ENCODE measurements at regions not wholly inside any gene's neighbourhood (a gene's known extent, or its start where the extent isn't known, plus 50 kb on each side); places are given as distances from the start of the nearest gene placed in this dataset.

- Histone ChIP-seq H3K4me2 (ENCODE audit: low read length) (no peak overlapping the region), H3K79me2 (ENCODE audit: low read length) (no peaks in the 10 kb centered on the region), H4K20me1 (ENCODE audit: insufficient read depth, low read length) (no peaks in the 10 kb centered on the region), H3K27me3 (ENCODE audit: low read depth, low read length) (no peaks in the 10 kb centered on the region), H3K27ac (ENCODE audit: low read length) (no peak overlapping the region), H3K9me3 (ENCODE audit: insufficient read depth, low read length) (no peaks in the 10 kb centered on the region), H3K4me3 (ENCODE audit: low read length) (no peak overlapping the region), H3K4me1 (ENCODE audit: low read length) (no peaks in the 10 kb centered on the region), H3K36me3 (replicated peaks; ENCODE audit: low read depth, low read length) (no peaks in the 10 kb centered on the region), H3K9ac (ENCODE audit: low read length) (no peak overlapping the region), H2AFZ (ENCODE audit: low read depth, low read length) (no peak overlapping the region)
- no peak for TF ChIP-seq EZH2phosphoT487 (IDR thresholded peaks at IDR 0.05; ENCODE audit: low read depth)
- TF ChIP-seq, protein P1, sequence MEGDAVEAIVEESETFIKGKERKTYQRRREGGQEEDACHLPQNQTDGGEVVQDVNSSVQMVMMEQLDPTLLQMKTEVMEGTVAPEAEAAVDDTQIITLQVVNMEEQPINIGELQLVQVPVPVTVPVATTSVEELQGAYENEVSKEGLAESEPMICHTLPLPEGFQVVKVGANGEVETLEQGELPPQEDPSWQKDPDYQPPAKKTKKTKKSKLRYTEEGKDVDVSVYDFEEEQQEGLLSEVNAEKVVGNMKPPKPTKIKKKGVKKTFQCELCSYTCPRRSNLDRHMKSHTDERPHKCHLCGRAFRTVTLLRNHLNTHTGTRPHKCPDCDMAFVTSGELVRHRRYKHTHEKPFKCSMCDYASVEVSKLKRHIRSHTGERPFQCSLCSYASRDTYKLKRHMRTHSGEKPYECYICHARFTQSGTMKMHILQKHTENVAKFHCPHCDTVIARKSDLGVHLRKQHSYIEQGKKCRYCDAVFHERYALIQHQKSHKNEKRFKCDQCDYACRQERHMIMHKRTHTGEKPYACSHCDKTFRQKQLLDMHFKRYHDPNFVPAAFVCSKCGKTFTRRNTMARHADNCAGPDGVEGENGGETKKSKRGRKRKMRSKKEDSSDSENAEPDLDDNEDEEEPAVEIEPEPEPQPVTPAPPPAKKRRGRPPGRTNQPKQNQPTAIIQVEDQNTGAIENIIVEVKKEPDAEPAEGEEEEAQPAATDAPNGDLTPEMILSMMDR (IDR thresholded peaks at IDR 0.05; ENCODE audit: low read depth, low read length): no peak
These were observed 427.5 kb upstream of the MIS18BP1 start for GRCh38 chr14:45680531-45680930.

GRCh38 chr14:45679853-45680252 is 426.9 kb upstream of the MIS18BP1 start:
- Histone ChIP-seq H3K27me3 (ENCODE audit: low read depth, low read length) (no peaks in the 10 kb centered on the region), H4K20me1 (ENCODE audit: insufficient read depth, low read length) (no peaks in the 10 kb centered on the region), H3K36me3 (replicated peaks; ENCODE audit: low read depth, low read length) (no peaks in the 10 kb centered on the region), H3K27ac (ENCODE audit: low read length) (no peak overlapping the region), H2AFZ (ENCODE audit: low read depth, low read length) (no peak overlapping the region), H3K9ac (ENCODE audit: low read length) (no peak overlapping the region), H3K9me3 (ENCODE audit: insufficient read depth, low read length) (no peaks in the 10 kb centered on the region), H3K4me1 (ENCODE audit: low read length) (no peaks in the 10 kb centered on the region), H3K79me2 (ENCODE audit: low read length) (no peaks in the 10 kb centered on the region), H3K4me2 (ENCODE audit: low read length) (no peak overlapping the region), H3K4me3 (ENCODE audit: low read length) (no peak overlapping the region)
- no peak for TF ChIP-seq EZH2phosphoT487 (IDR thresholded peaks at IDR 0.05; ENCODE audit: low read depth)
- TF ChIP-seq, protein P1 (IDR thresholded peaks at IDR 0.05; ENCODE audit: low read depth, low read length): no peak

DNA sequence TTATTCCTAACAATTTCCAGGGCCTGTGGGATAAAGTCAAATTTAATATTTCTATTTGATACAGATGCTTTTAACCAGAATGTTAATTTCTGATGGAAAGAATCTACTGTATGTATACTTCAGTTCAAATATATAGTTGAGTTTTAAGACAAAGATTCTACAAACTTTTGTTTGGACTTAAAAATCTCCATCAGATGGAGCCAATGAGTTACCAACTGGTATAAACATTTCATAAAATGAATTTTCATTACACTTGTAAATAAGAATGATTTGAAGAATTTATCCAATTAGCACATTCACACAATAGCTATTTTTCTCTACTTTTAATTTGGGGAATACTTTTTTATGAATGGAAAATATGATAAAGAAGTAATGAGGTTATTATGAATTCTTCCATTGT is 425.2 kb upstream of the MIS18BP1 start:
- TF ChIP-seq EZH2phosphoT487 (IDR thresholded peaks at IDR 0.05; ENCODE audit: low read depth): no peak
- TF ChIP-seq, protein P1 (IDR thresholded peaks at IDR 0.05; ENCODE audit: low read depth, low read length): no peak; the same call in 1 of the 2 replicates
- Histone ChIP-seq H4K20me1 (ENCODE audit: insufficient read depth, low read length) (no peaks in the 10 kb centered on the region), H3K27ac (ENCODE audit: low read length) (no peak overlapping the region), H3K9me3 (ENCODE audit: insufficient read depth, low read length) (no peaks in the 10 kb centered on the region), H3K4me2 (ENCODE audit: low read length) (no peak overlapping the region), H3K36me3 (replicated peaks; ENCODE audit: low read depth, low read length) (no peaks in the 10 kb centered on the region), H3K4me3 (ENCODE audit: low read length) (no peak overlapping the region), H2AFZ (ENCODE audit: low read depth, low read length) (no peak overlapping the region), H3K9ac (ENCODE audit: low read length) (no peak overlapping the region), H3K27me3 (ENCODE audit: low read depth, low read length) (no peaks in the 10 kb centered on the region), H3K4me1 (ENCODE audit: low read length) (no peaks in the 10 kb centered on the region), H3K79me2 (ENCODE audit: low read length) (no peaks in the 10 kb centered on the region)

- Histone ChIP-seq H3K4me2 (ENCODE audit: low read length) (no peak overlapping the region), H3K27me3 (ENCODE audit: low read depth, low read length) (no peaks in the 10 kb centered on the region), H3K4me1 (ENCODE audit: low read length) (no peaks in the 10 kb centered on the region), H4K20me1 (ENCODE audit: insufficient read depth, low read length) (no peaks in the 10 kb centered on the region), H3K79me2 (ENCODE audit: low read length) (no peaks in the 10 kb centered on the region), H3K4me3 (ENCODE audit: low read length) (no peak overlapping the region), H3K9ac (ENCODE audit: low read length) (no peak overlapping the region), H3K27ac (ENCODE audit: low read length) (no peak overlapping the region), H3K9me3 (ENCODE audit: insufficient read depth, low read length) (no peaks in the 10 kb centered on the region), H2AFZ (ENCODE audit: low read depth, low read length) (no peak overlapping the region), H3K36me3 (replicated peaks; ENCODE audit: low read depth, low read length) (no peaks in the 10 kb centered on the region)
- no peak for TF ChIP-seq EZH2phosphoT487 (IDR thresholded peaks at IDR 0.05; ENCODE audit: low read depth)
- TF ChIP-seq, protein P1 (IDR thresholded peaks at IDR 0.05; ENCODE audit: low read depth, low read length): no peak
These were observed 420.4 kb upstream of the MIS18BP1 start for GRCh38 chr14:45673420-45673819.

All from OCI-LY3 (cell line).